ENCODE measurements at regions not wholly inside any gene's neighbourhood (a gene's known extent, or its start where the extent isn't known, plus 50 kb on each side); places are given as distances from the start of the nearest gene placed in this dataset.

DNA sequence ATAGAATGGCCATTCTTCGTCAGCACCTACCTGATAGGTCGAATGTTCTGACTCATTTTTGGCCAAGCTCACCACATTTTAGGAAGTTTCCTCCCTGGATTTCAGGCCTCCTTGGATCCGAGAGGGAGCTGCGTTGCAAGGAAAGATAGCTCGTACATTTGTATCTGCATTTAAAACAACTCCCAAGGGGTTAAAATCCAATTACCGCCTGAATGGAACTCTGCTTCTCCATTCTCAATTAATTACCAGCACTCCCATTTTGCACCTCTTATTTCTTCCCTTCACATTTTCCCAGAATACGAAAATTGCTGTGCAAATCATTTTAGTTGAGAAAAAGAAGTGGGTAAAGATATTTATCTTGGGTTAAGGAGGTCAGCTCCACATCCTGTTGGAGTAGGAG lies 610.7 kb downstream of the NPHP4 start:
- no peak for ATAC-seq
- no peak for DNase-seq
- TF ChIP-seq, protein P1, sequence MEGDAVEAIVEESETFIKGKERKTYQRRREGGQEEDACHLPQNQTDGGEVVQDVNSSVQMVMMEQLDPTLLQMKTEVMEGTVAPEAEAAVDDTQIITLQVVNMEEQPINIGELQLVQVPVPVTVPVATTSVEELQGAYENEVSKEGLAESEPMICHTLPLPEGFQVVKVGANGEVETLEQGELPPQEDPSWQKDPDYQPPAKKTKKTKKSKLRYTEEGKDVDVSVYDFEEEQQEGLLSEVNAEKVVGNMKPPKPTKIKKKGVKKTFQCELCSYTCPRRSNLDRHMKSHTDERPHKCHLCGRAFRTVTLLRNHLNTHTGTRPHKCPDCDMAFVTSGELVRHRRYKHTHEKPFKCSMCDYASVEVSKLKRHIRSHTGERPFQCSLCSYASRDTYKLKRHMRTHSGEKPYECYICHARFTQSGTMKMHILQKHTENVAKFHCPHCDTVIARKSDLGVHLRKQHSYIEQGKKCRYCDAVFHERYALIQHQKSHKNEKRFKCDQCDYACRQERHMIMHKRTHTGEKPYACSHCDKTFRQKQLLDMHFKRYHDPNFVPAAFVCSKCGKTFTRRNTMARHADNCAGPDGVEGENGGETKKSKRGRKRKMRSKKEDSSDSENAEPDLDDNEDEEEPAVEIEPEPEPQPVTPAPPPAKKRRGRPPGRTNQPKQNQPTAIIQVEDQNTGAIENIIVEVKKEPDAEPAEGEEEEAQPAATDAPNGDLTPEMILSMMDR (IDR thresholded peaks at IDR 0.05) = no peak
- Histone ChIP-seq H3K9me3 (no peaks in the 10 kb centered on the region), H3K4me3 (no peak overlapping the region), H3K36me3 (ENCODE audit: low read depth) (no peaks in the 10 kb centered on the region), H3K4me1 (ENCODE audit: low read depth) (no peaks in the 10 kb centered on the region)
- intact Hi-C loops (cut with DNase I, micrococcal nuclease) = no loop called here

DNA sequence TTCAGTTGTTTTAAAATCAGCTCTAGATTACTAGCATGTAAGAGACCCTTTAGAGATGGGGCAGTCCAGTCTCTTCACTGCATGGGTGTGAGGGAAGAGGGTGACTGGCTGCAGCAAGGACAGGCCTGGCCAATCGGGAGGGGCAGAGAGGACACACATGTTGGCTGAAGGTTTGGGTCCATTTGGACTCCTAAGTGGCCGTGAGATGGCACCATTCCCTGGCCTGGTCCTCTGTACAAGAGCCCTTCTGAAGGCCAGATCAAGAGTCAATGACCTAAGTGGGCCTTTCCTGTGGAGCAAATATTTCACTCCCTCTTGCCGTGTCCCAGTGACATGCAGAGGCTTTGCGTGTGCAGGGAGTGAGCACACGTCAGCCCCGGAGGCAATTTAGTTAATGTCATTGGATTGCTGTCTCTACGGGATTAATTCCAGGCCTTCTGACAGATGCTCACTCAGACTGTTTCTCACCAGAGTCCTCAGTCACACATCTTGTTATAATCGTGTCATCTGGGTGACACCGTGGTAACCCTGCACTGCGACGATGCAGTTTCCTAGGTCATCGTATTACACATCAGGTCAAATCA lies 613.0 kb downstream of the NPHP4 start:
- Histone ChIP-seq H3K4me1 (ENCODE audit: low read depth) (no peaks in the 10 kb centered on the region), H3K36me3 (ENCODE audit: low read depth) (no peaks in the 10 kb centered on the region), H3K9me3 (no peaks in the 10 kb centered on the region), H3K4me3 (no peak overlapping the region)
- DNase-seq = no peak
- no peak for ATAC-seq
- intact Hi-C loops (cut with DNase I, micrococcal nuclease) = no loop called here
- TF ChIP-seq, protein P1 (IDR thresholded peaks at IDR 0.05) = no peak

DNA sequence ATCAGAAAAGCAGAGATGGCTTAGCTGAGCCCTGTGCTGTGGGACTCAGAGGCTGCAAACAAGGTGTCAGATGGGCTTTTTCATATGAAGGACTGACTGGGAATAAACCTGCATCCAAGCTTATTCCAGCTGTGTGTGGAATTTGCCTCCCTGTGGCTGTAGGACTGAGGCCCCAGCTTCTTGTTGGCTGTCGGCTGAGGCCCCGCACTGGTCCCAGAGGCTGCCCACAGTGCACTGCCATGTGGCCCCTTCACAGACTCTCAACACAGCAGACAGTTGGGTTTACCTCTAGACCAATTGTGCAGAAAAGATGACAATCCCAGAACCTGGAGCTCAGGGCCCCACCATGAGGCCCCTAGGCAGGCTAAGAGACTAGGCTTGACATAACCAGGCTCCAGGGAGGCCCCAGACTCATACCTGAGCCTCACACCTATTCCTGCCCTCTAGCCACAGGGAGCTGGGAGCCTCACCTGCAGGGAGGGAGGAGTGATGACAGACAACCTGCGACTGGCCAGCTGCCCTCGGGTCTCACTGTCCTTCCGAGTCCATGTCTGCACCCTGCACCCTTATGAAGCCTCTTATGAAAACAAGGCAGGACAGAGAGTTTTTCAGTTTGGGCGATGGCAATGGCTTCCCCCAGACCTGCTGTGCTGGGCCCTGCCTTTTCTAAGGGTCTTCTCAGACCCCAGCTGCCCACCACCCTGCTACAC lies 615.5 kb downstream of the NPHP4 start:
- DNase-seq (no peak), ATAC-seq (no peak)
- H3K4me3 ChIP-seq = no peak overlapping the region
- no peaks in the 10 kb centered on the region for H3K4me1 ChIP-seq (ENCODE audit: low read depth)
- no peaks in the 10 kb centered on the region for H3K36me3 ChIP-seq (ENCODE audit: low read depth)
- peaks cover 3% of the 10 kb centered on the region for H3K9me3 ChIP-seq
- TF ChIP-seq, protein P1 (IDR thresholded peaks at IDR 0.05) = no peak
- intact Hi-C loops (cut with DNase I, micrococcal nuclease) = no loop called here

DNA sequence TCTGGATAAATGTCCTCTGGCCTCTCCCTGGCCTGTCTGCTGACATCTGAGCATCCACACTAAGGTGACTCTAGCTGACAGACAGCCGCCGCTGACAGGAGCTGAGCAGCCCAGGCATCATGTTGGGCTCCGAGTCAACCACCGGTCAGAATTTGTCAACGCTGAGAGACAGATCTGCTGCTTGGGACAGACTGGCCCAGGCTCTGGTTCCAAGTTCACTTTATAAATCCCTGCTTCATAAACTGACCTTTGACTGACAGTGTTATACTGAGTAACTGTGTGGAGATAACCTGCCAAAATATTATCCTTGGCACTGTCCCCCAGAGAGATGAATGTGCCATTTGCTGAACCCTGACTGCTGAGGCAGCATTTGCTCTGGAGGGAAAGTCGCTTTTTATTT lies 616.7 kb downstream of the NPHP4 start:
- ATAC-seq (no peak), DNase-seq (no peak)
- H3K9me3 ChIP-seq = peaks cover 3% of the 10 kb centered on the region
- no peak overlapping the region for H3K4me3 ChIP-seq
- H3K4me1 ChIP-seq (ENCODE audit: low read depth) = no peaks in the 10 kb centered on the region
- TF ChIP-seq, protein P1 (IDR thresholded peaks at IDR 0.05) = no peak
- no peaks in the 10 kb centered on the region for H3K36me3 ChIP-seq (ENCODE audit: low read depth)
- intact Hi-C loops (cut with DNase I, micrococcal nuclease) = no loop called here

DNA sequence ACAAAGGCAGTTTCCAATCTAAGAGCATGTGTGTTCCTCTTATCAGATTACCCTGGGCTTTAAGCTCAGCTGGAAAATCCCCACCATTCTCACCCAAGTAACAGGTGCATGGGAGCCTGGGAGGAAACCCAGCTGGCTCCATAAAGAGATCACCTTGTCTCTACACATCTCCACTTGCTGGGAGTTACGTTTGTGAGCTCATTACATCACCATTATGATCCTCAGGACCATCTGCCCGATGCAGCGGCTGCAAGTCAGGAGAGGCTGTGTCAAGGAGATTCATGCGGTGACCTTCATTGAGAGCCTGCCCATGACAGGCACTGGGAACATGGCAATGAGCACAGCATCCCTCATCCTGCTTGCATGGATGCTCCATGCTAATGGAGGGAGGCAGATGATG lies 618.0 kb downstream of the NPHP4 start:
- intact Hi-C loops (cut with DNase I, micrococcal nuclease) = no loop called here
- Histone ChIP-seq H3K4me3 (no peak overlapping the region), H3K4me1 (ENCODE audit: low read depth) (no peaks in the 10 kb centered on the region), H3K9me3 (peaks cover 3% of the 10 kb centered on the region), H3K36me3 (ENCODE audit: low read depth) (no peaks in the 10 kb centered on the region)
- TF ChIP-seq, protein P1 (IDR thresholded peaks at IDR 0.05) = no peak
- DNase-seq (no peak), ATAC-seq (no peak)

Data from mucosa of descending colon (tissue), 3 donors.